Brain microvascular endothelial cell (primary cell): ENCODE measurements at regions not wholly inside any gene's neighbourhood (a gene's known extent, or its start where the extent isn't known, plus 50 kb on each side); places are given as distances from the start of the nearest gene placed in this dataset.
"Not testable (repeated sequence)": the region's sequence is repeated elsewhere in the genome, so short reads cannot be mapped to it uniquely, and the experiment has no call there.

Source experiments
- DNase-seq: peaks from one replicate; pipeline ENCODE4 v3.0.0-alpha.2; 2020
- H3K27ac ChIP-seq: fragments of 250-450 bp; sonication (Bioruptor Pico); 2 replicates; pipeline ENCODE4 v1.5.1; 2020; ENCODE audit warnings: mild to moderate bottlenecking, moderate library complexity
- H3K27me3 ChIP-seq: fragments of 250-450 bp; sonication (Bioruptor Pico); replicated peaks from 2 replicates; pipeline ENCODE4 v1.5.1; 2020; ENCODE audit warnings: mild to moderate bottlenecking
- H3K36me3 ChIP-seq: fragments of 250-450 bp; sonication (Bioruptor Pico); replicated peaks from 2 replicates; pipeline ENCODE4 v1.5.1; 2020; ENCODE audit warnings: mild to moderate bottlenecking
- H3K4me3 ChIP-seq: 2 replicates; pipeline ENCODE4 v1.5.1; 2011; ENCODE audit warnings: low read depth, mild to moderate bottlenecking, control low read depth, low read length, moderate library complexity
- in situ Hi-C: cut with HindIII; loops from 2 replicates; pipeline ENCODE4 v1.10.0; 2017; ENCODE audit warnings: low sequenced_read_pairs, low pct_ligation_motif_present
- TF ChIP-seq, protein P1 (sequence below): IDR thresholded peaks from 2 replicates; pipeline ENCODE4 v1.5.1; 2011; ENCODE audit warnings: low read depth, mild to moderate bottlenecking, moderate library complexity, low read length, control low read depth, inconsistent platforms; ENCODE audit errors: missing control alignments

DNA sequence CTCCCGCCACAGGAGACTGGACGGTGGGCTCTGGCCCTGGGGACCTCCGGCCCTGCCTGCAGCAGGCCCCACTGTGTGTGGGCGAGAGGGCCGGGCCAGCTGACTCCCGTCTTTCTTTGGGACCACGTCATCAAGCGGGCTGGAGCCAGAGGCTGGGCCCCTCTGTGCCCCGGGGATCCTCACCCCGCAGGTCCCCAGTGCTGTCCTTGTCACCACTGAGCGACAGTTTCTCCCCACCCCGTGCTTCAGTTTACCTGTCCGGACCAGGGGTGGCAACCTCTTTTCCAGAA, 181.9 kb upstream of the ZNF469 start:
- DNase-seq: no peak
- no peaks in the 10 kb centered on the region for H3K36me3 ChIP-seq
- H3K4me3 ChIP-seq: no peak overlapping the region
- TF ChIP-seq, protein P1, sequence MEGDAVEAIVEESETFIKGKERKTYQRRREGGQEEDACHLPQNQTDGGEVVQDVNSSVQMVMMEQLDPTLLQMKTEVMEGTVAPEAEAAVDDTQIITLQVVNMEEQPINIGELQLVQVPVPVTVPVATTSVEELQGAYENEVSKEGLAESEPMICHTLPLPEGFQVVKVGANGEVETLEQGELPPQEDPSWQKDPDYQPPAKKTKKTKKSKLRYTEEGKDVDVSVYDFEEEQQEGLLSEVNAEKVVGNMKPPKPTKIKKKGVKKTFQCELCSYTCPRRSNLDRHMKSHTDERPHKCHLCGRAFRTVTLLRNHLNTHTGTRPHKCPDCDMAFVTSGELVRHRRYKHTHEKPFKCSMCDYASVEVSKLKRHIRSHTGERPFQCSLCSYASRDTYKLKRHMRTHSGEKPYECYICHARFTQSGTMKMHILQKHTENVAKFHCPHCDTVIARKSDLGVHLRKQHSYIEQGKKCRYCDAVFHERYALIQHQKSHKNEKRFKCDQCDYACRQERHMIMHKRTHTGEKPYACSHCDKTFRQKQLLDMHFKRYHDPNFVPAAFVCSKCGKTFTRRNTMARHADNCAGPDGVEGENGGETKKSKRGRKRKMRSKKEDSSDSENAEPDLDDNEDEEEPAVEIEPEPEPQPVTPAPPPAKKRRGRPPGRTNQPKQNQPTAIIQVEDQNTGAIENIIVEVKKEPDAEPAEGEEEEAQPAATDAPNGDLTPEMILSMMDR: no peak
- in situ Hi-C loops: no loop called here
- no peak overlapping the region for H3K27ac ChIP-seq
- H3K27me3 ChIP-seq: no peaks in the 10 kb centered on the region

DNA sequence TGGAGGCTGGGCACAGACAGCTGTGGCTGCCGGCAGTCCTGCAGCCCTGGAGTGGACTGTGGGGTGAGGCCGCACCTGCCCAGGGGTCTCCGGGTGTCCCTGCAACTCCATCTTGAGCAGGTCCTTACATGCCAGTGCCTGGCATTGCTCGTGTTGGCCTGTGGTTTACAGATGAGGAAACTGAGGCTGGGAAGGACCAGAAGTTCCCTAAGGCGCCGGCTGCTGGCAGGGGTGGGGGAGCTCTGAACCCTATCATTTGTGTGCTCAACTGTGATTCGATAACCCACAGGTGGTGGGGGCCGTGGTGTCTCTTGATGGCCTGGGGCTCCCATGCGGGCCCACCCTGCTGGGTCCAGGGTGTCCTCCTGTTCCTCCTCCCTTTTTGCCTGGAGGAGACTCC, 181.1 kb upstream of the ZNF469 start:
- H3K36me3 ChIP-seq, H3K4me3 ChIP-seq, H3K27ac ChIP-seq, H3K27me3 ChIP-seq, DNase-seq, in situ Hi-C loops: not testable (repeated sequence)

DNA sequence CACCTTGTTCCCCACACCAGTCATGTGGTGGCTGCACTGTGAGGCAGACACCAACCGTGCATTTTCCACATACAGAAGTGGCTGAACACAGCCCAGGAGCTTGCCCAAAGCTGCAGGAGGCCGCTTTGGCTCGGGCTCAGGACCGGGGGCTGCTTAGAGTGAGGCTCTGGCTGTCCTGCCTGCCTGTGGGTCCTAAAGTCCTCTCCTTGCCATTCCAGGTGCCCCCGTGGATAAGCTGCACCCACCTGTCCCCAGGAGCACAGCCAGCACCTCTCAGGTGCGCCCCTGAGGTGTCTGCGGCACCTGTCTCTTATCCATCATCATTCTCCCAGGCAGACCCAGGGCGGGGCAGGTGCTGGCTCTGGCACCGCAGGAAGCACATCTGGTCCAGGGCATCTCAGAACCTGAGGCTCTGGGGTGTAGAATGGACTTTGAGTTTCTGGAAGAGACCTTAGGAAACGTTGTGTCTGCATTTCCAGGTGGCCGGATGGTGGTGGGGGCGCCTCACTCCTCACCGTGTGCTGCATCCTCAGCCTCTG, 180.5 kb upstream of the ZNF469 start:
- H3K27me3 ChIP-seq: no peaks in the 10 kb centered on the region
- H3K36me3 ChIP-seq: no peaks in the 10 kb centered on the region
- no peak overlapping the region for H3K27ac ChIP-seq
- in situ Hi-C loops: no loop called here
- H3K4me3 ChIP-seq: no peak overlapping the region
- DNase-seq: no peak
- TF ChIP-seq, protein P1: no peak

GRCh38 chr16:88202856-88203681, 179.7 kb upstream of the ZNF469 start:
- DNase-seq, H3K36me3 ChIP-seq, H3K4me3 ChIP-seq, H3K27ac ChIP-seq, in situ Hi-C loops, H3K27me3 ChIP-seq: not testable (repeated sequence)

- H3K27ac ChIP-seq, in situ Hi-C loops, H3K4me3 ChIP-seq, DNase-seq, H3K36me3 ChIP-seq, H3K27me3 ChIP-seq: not testable (repeated sequence)
Measured at GRCh38 chr16:88204131-88205110, 178.3 kb upstream of the ZNF469 start.

- H3K4me3 ChIP-seq, H3K27ac ChIP-seq, in situ Hi-C loops, DNase-seq, H3K36me3 ChIP-seq, H3K27me3 ChIP-seq: not testable (repeated sequence)
Measured at GRCh38 chr16:88205482-88205881, 177.3 kb upstream of the ZNF469 start.

GRCh38 chr16:88206006-88206405, 176.8 kb upstream of the ZNF469 start:
- H3K27ac ChIP-seq, H3K36me3 ChIP-seq, H3K4me3 ChIP-seq, DNase-seq, H3K27me3 ChIP-seq, in situ Hi-C loops: not testable (repeated sequence)

GRCh38 chr16:88206516-88206915, 176.2 kb upstream of the ZNF469 start:
- in situ Hi-C loops, H3K4me3 ChIP-seq, DNase-seq: not testable (repeated sequence)

More at GRCh38 chr16:88206516-88206915, 176.2 kb upstream of the ZNF469 start:
- H3K27ac ChIP-seq, H3K36me3 ChIP-seq, H3K27me3 ChIP-seq: not testable (repeated sequence)
